GM12891 (cell line): ENCODE measurements at regions not wholly inside any gene's neighbourhood (a gene's known extent, or its start where the extent isn't known, plus 50 kb on each side); places are given as distances from the start of the nearest gene placed in this dataset.
A peak's percentile ranks its signal among the peaks of the same experiment; 100 is the strongest.

Experiments used
- DNase-seq: peaks from one replicate; pipeline ENCODE4 v3.0.0; 2011; ENCODE audit warnings: low spot score; ENCODE audit not compliant: insufficient read length
- FAIRE-seq: peaks from 2 replicates; lab custom pipeline; 2011; peaks lifted over from hg19 to GRCh38; lab: Jason Lieb, UNC
- PAX5 ChIP-seq: IDR thresholded peaks from 2 replicates; pipeline ENCODE4 v1.6.1; 2011; ENCODE audit warnings: low read length, moderate library complexity, mild to moderate bottlenecking; ENCODE audit not compliant: insufficient read depth, severe bottlenecking
- POLR2A ChIP-seq: IDR thresholded peaks from 2 replicates; pipeline ENCODE4 v1.6.1; 2011; ENCODE audit warnings: low read depth, low read length, control low read depth
- POLR2AphosphoS5 ChIP-seq: IDR thresholded peaks from 2 replicates; pipeline ENCODE4 v1.6.1; 2011; ENCODE audit warnings: low read depth, low read length, control low read depth
- POU2F2 ChIP-seq: IDR thresholded peaks from 2 replicates; pipeline ENCODE4 v1.6.1; 2011; ENCODE audit warnings: low read depth, mild to moderate bottlenecking, control low read depth, low read length, moderate library complexity
- SPI1 ChIP-seq: IDR thresholded peaks from 2 replicates; pipeline ENCODE4 v1.6.1; 2011; ENCODE audit warnings: low read depth, low read length, control low read depth
- TAF1 ChIP-seq: IDR thresholded peaks from 2 replicates; pipeline ENCODE4 v1.6.1; 2011; ENCODE audit warnings: low read depth, low read length, control low read depth

DNA sequence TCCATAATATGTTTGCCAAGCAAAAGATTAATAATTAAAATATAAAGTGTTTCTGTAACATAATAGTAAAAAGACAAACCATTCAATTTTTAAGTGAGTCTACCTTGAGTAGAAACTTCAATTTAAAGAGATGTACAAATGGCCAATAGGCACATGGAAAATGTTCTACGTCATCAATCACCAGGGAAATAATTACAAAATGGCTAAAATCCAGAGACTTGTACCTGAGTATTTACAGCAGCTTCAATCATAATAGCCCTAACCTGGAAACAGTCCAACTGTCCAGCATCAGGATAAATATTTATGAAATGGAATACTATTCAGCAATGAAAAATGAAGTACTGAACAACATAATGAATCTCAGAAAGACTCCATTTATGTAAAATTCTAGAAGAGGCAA lies 95.5 kb upstream of the FAR2 start:
- no peak for DNase-seq
- no peak for FAIRE-seq
- TF ChIP-seq PAX5 = no peak
- no peak for TF ChIP-seq POLR2A
- TF ChIP-seq TAF1 = no peak
- no peak for TF ChIP-seq SPI1
- TF ChIP-seq POLR2AphosphoS5 = no peak

DNA sequence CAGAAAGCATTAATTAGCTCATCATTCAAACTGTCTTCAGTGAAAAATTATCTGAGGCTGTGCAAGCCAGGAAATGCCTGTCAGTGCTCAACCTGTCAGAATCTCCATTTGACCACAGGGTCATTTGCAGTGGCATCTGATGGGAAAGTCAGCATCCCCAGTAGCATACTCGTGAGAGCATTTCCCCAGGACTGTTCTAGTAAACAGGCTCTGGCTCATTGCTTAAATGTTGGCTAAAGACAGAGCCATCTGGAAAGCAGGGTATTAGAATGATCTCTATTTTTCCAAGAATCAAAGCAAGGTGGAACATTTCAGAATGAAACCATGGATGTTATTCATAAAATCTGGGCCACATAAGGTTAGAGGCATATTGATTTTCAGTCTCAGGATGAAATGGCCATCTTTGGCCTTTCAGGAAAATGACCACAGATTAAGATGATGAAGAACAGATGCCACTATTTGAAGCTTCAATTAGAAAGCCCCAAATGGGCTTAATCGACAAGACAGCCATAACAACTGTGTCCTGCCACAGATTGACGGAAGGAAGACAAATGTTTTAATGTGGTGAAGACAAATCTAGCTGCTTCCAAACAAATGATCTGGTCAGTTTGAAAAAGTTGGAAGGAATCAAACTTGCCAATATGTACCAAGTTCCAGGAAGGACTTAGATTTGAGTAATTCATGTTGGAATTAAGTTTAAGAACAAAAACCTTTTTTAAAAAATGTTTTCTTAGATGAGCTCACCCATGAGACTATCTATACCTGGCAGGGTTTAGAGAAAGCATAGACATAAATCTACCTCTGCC lies 94.0 kb upstream of the FAR2 start:
- FAIRE-seq = no peak

DNA sequence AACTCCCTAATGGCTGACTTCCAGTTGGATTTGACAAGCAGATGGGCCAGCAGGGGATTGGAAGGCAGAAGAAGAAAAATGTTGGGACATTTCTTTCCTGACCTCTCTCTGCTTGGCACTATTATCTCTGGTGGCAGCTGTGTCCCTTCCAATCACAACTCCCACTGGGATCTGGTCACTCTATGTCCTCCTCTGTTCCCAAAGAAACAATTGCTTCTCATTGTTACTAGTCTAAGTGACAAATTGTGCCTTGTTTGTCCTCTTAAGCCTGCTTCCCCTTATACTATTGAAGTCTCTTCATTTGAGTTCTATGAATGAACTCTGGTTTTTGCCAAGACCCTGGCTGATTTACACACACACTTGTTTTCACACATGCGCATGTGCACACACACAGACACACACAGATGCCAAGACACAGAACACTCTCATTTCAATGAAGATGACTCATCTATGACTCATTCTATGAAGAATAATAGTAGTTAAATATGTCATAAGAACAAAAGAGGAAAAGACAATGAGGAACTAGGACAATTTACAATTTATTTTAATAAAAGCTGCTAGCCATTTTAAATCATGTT lies 83.0 kb upstream of the FAR2 start:
- no peak for TF ChIP-seq PAX5
- 0 out of 2 replicates have a peak, but pooled peaks have one; percentile 6 for TF ChIP-seq SPI1
- no peak for FAIRE-seq
- no peak for DNase-seq

More for the DNA sequence above, 94.0 kb upstream of the FAR2 start:
- DNase-seq = no peak
- TF ChIP-seq PAX5 (no peak), SPI1 (no peak), POLR2AphosphoS5 (no peak), TAF1 (no peak), POLR2A (no peak), POU2F2 (no peak)

DNA sequence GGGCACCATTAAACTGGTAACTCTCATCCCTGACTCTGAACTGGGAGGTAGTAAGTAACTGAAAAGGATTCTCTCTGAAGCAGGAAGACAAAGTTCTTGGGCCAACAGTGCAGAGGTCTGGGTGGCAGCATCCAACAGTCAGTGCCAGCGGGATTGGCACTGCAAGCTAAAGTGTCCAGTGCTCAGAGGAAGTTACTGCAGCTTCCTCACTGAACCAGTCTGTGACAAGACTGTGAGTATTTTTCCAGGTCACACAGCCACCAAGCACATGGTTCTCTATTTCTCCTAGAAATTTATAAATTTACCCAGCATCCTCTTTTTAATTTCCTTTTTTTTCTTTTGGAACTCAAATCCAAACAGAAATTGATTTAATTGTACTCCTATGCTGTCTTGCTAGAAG lies 81.6 kb upstream of the FAR2 start:
- DNase-seq = no peak

DNA sequence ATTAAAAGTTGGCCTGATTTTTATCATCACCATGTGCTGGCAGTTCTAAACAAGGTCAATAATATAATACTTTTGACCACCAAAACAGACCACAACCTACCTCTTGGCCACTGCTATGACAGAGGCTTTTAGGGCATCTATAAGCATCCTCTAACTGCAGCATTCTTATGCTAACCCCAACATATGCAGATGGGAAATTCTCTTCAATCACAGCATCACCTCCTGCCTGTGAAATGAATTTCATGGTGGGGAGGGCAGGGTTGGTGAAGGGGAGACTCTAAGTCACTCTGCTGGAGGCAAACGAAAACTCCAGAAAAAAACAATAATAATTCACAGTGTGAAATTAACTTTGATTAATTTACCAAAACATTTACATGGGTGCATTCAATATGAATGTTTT lies 78.8 kb upstream of the FAR2 start:
- no peak for TF ChIP-seq POLR2AphosphoS5
- TF ChIP-seq SPI1 = no peak
- no peak for TF ChIP-seq POU2F2
- TF ChIP-seq TAF1 = no peak
- TF ChIP-seq PAX5 = no peak
- TF ChIP-seq POLR2A = no peak
- FAIRE-seq (no peak), DNase-seq (no peak)

More for the DNA sequence above, 81.6 kb upstream of the FAR2 start:
- peak; percentile 13 for FAIRE-seq
- TF ChIP-seq TAF1 = no peak
- no peak for TF ChIP-seq SPI1
- no peak for TF ChIP-seq POLR2AphosphoS5
- TF ChIP-seq PAX5 = no peak

DNA sequence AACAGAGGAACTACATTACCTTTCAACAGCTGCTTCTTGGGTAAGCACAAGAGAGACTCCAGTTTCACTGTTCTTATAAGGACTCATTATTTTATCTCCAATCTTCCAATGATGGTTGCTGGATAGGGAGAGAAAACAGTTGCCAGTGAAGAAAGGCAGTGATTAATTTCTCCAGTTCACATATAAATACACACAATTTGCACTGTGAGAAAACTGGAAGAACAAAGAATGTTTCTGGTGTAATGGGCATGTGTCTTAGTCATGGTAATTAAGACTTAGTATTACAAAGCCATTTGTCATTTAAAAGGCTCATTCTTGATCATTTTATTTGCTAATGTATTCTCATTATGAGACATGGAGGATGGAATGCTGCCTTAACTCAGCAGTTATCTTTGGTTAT lies 78.0 kb upstream of the FAR2 start:
- DNase-seq = no peak
- no peak for TF ChIP-seq PAX5
- no peak for TF ChIP-seq SPI1
- TF ChIP-seq POU2F2 = no peak
- TF ChIP-seq POLR2A = no peak
- TF ChIP-seq POLR2AphosphoS5 = no peak
- no peak for TF ChIP-seq TAF1
- FAIRE-seq = no peak

DNA sequence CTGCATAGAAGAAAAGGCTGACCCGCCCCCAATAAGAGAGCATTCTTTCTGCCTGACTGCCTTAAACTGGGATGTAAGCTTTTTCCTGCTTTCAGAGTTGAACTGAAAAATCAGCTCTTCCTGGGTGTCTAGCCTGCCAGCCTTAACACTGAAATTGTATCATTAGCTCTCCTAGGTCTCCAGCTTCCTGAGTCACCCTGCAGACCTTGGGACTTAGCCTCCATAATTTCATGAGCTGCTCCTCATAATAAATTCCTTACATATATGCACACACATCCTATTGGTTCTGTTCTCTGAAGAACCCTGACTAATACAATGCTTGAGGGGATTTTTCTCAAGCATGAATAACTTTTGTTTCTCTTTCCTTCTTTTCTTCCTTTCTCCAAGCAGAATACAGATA lies 76.4 kb upstream of the FAR2 start:
- FAIRE-seq (no peak), DNase-seq (no peak)
- no peak for TF ChIP-seq PAX5

DNA sequence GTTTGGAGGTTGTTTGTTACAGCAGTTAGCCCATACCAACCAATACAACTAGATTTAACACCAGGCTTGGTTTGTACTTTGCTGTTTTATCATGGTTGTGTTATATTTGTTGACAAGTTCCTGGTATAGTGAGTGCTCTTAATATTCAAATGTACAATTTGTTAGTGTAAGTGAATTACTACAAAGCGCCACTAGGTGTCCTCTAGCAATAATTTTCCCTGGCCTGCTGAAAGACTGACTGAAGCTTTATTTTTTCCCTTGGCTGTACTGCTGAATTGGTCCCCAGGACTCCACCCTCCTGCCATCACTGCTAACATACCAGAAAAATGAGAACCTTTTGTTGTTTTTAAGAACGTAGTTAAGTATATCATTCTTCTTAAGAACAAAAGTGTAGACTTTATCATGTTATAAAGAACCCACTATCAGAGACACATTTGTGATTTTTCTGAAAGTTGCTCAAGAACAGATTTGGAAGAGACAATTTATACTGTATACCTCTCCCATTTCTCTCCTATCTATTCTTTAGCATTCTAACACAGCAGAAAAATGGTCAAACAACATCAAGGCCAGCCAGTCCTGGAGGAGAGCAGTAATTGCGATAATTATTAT lies 75.3 kb upstream of the FAR2 start:
- FAIRE-seq (peak; percentile 50), DNase-seq (no peak)
- TF ChIP-seq POU2F2 = no peak
- TF ChIP-seq TAF1 = no peak
- no peak for TF ChIP-seq POLR2A
- no peak for TF ChIP-seq SPI1
- no peak for TF ChIP-seq PAX5
- no peak for TF ChIP-seq POLR2AphosphoS5

DNA sequence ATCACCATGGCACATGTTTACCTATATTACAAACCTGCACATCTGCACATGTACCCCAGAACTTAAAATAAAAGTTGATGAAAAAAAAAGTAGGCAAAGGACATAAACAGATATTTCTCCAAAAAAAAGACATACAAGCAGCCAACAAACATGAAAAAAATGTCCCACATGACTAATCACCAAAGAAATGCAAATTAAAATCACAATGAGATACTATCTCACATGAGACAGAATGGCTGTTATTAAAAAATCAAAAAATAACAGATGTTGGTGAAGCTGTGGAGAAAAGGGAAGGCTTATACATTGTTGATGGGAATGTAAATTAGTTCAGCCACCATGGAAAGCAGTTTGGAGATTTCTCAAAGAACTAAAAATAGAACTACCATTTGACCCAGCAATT lies 68.0 kb upstream of the FAR2 start:
- FAIRE-seq = no peak
- TF ChIP-seq SPI1 = no peak
- no peak for TF ChIP-seq POLR2A
- TF ChIP-seq POLR2AphosphoS5 = no peak
- TF ChIP-seq PAX5 = no peak
- TF ChIP-seq TAF1 = no peak
- no peak for TF ChIP-seq POU2F2
- DNase-seq = no peak

DNA sequence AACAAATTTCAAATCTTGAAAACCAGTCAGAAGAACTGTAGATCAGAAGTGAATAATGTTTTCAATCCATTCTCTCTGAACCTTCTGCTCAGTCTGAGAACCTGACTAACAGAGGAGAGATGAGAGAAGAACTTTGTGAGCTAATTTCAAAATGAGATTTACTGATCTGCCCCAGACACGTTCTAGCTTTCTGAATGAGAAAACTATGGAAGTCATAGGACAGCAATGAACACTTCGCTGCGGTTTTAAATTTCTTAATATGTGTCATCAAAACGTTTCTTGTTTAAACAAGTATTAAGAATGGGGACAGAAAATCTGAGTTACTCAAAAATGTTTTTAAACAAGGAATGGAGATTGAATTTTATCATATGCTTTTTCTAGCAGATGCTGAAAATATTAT lies 66.6 kb upstream of the FAR2 start:
- TF ChIP-seq SPI1 = no peak
- TF ChIP-seq TAF1 = no peak
- no peak for TF ChIP-seq POLR2A
- no peak for TF ChIP-seq POU2F2
- FAIRE-seq (no peak), DNase-seq (no peak)
